ENCODE measurements at regions not wholly inside any gene's neighbourhood (a gene's known extent, or its start where the extent isn't known, plus 50 kb on each side); places are given as distances from the start of the nearest gene placed in this dataset.
"Not testable (repeated sequence)": the region's sequence is repeated elsewhere in the genome, so short reads cannot be mapped to it uniquely, and the experiment has no call there.

DNA sequence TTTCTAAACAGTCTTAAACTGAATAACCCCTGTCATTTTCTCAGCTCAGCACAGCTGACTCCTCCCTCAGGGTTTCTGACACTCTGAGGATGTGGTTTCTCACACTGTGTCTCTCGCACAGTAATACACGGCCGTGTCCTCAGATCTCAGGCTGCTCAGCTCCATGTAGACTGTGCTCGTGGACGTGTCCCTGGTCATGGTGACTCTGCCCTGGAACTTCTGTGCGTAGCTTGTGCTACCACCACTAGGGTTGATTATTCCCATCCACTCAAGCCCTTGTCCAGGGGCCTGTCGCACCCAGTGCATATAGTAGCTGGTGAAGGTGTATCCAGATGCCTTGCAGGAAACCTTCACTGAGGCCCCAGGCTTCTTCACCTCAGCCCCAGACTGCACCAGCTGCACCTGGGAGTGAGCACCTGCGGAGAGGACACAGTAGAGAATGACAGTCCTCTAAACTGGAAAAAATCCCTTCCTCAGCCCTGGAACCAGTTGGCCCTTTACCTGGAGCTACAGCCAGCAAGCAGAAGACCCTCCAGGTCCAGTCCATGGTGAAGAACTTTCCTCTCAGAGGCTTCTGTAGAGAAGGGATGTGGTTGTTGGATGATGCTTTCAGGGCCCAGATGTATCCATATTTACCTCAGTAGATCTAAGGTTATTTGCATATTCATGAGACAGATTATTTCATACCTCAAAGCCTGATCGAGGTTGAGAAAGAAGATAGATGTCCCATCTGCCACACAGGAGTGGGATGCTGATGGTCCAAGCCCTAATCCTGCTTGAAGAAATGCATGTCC is 984.8 kb downstream of the TMEM121 start:
- ChIA-PET CTCF (interaction anchor here (0.6 kb wide), 1 partner anchor 69 kb away, joined by 3 read pairs; no protein-coding TSS in a partner anchor), POLR2A (interaction anchor here (1.3 kb wide), 1 partner anchor 649 kb away, joined by 10 read pairs; no protein-coding TSS in a partner anchor)
- intact Hi-C loops (cut with micrococcal nuclease) = no loop called here
- H3K4me1 Mint-ChIP-seq = peaks cover 22% of the 10 kb centered on the region
- H3K4me3 Mint-ChIP-seq = peak overlapping the region; percentile 24
- H3K27ac Mint-ChIP-seq = no peak overlapping the region
- no peaks in the 10 kb centered on the region for H3K9me3 Mint-ChIP-seq
- TF ChIP-seq, protein P1, sequence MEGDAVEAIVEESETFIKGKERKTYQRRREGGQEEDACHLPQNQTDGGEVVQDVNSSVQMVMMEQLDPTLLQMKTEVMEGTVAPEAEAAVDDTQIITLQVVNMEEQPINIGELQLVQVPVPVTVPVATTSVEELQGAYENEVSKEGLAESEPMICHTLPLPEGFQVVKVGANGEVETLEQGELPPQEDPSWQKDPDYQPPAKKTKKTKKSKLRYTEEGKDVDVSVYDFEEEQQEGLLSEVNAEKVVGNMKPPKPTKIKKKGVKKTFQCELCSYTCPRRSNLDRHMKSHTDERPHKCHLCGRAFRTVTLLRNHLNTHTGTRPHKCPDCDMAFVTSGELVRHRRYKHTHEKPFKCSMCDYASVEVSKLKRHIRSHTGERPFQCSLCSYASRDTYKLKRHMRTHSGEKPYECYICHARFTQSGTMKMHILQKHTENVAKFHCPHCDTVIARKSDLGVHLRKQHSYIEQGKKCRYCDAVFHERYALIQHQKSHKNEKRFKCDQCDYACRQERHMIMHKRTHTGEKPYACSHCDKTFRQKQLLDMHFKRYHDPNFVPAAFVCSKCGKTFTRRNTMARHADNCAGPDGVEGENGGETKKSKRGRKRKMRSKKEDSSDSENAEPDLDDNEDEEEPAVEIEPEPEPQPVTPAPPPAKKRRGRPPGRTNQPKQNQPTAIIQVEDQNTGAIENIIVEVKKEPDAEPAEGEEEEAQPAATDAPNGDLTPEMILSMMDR (IDR thresholded peaks at IDR 0.05) = no peak
- DNase-seq = no peak
- no peak for ATAC-seq (ENCODE audit: low read depth)
- no peaks in the 10 kb centered on the region for H3K36me3 Mint-ChIP-seq (ENCODE audit: low read depth)
- peaks cover 24% of the 10 kb centered on the region for H3K27me3 Mint-ChIP-seq

DNA sequence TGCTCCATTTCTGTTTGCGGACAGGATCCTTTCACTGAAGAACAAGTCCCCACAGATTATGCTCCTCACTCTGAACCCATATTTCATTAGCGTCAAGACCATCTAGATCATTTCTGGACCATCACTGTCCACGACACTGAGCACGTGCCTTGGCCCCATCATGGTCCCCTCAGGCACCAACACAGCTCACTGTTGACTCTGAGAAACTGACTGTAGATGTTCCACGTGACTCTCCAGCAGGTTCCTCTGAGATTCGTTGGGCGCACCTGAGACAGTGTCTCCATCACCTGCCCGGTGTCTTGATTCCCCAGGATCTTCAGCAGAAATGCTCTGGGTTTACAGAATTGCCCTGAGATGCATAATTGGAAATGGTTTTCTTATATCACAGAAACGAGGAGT is 985.4 kb downstream of the TMEM121 start:
- Mint-ChIP-seq H3K27me3 (peaks cover 18% of the 10 kb centered on the region), H3K27ac (no peak overlapping the region), H3K9me3 (no peaks in the 10 kb centered on the region), H3K4me3 (peak overlapping the region; percentile 24), H3K36me3 (ENCODE audit: low read depth) (no peaks in the 10 kb centered on the region), H3K4me1 (peaks cover 21% of the 10 kb centered on the region)
- TF ChIP-seq, protein P1 (IDR thresholded peaks at IDR 0.05) = no peak
- ChIA-PET POLR2A (interaction anchor here (1.3 kb wide), 1 partner anchor 649 kb away, joined by 10 read pairs; no protein-coding TSS in a partner anchor), CTCF (no interaction called here)
- ATAC-seq (ENCODE audit: low read depth) = no peak
- DNase-seq = no peak
- intact Hi-C loops (cut with micrococcal nuclease) = no loop called here

DNA sequence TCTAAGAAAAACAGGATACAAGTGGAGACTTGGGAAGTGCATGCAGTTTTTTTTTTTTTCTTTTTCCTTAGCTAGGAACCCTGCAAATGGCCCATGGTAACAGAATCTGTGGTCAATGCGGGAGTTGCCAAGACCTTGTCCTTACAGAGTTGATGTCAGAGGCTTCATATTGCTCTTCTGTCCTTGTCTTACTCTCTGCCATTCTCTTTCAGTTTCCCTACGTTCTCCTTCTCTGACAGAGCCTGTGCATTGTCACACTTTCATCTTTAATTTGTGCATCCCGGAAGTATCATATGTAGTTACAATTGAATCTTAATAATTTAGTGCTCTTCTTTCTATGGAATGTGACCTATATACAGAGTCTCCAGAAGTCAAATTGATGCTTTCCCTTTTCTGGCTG is 986.9 kb downstream of the TMEM121 start:
- TF ChIP-seq, protein P1 (IDR thresholded peaks at IDR 0.05) = no peak
- H3K9me3 Mint-ChIP-seq = no peaks in the 10 kb centered on the region
- no peaks in the 10 kb centered on the region for H3K36me3 Mint-ChIP-seq (ENCODE audit: low read depth)
- CTCF ChIA-PET = no interaction called here
- POLR2A ChIA-PET = no interaction called here
- intact Hi-C loops (cut with micrococcal nuclease) = no loop called here
- ATAC-seq (ENCODE audit: low read depth) (no peak), DNase-seq (no peak)
- H3K27me3 Mint-ChIP-seq = peaks cover 16% of the 10 kb centered on the region
- H3K4me3 Mint-ChIP-seq = no peak overlapping the region
- no peak overlapping the region for H3K27ac Mint-ChIP-seq
- H3K4me1 Mint-ChIP-seq = peaks cover 30% of the 10 kb centered on the region

DNA sequence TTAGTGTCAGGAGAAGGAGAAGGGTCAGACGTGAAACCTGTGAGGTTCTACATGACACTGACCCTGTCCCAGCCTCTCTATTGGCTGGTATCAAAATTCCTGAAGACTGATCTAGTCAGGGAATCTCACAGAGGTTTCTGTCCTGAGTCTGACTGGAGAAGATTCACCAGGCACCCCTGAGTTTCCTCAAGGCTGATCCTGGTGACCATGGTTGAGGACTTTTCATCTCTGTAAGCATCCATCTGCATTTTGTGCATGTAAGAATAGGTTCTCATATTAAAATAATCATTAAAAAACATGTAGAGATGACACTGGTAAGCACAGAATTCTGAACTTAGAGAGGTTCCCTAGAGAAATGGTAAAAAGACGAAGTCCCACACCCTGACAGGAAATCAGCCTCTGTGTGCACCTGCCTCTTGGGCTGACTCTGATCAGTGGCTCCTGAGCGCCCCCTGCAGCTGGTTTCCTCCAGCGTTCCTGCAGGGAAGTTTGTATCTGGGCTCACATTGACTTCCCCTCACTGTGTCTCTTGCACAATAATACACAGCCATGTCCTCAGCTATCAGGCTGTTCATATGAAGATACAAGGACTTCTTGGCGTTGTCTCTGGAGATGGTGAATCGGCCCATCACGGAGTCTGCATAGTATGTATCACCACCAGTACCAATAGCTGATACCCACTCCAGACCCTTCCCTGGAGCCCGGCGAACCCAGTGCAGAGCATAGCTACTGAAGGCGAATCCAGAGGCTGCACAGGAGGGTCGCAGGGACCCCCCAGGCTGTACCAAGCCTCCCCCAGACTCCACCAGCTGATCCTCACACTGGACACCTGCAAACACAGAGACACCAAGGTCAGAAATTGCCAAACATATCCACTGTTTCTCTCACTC is 991.9 kb downstream of the TMEM121 start:
- H3K36me3 Mint-ChIP-seq (ENCODE audit: low read depth) = no peaks in the 10 kb centered on the region
- no peaks in the 10 kb centered on the region for H3K9me3 Mint-ChIP-seq
- peaks cover 22% of the 10 kb centered on the region for H3K4me1 Mint-ChIP-seq
- H3K27ac Mint-ChIP-seq = no peak overlapping the region
- ChIA-PET POLR2A (no interaction called here), CTCF (interaction anchor here (0.8 to 1.6 kb wide), 12 partner anchors 11 to 82 kb away, joined by 3 to 12 read pairs (median 4); no protein-coding TSS in a partner anchor)
- ATAC-seq (ENCODE audit: low read depth) (peak; percentile 85), DNase-seq (peak; percentile 68)
- H3K4me3 Mint-ChIP-seq = peak overlapping the region; percentile 4
- intact Hi-C loops (cut with micrococcal nuclease) = loop anchor here (1.0 kb wide), 2 partner anchors 58 to 82 kb away; no protein-coding TSS in a partner anchor
- H3K27me3 Mint-ChIP-seq = no peaks in the 10 kb centered on the region
- TF ChIP-seq, protein P1 (IDR thresholded peaks at IDR 0.05) = peak; percentile 31

DNA sequence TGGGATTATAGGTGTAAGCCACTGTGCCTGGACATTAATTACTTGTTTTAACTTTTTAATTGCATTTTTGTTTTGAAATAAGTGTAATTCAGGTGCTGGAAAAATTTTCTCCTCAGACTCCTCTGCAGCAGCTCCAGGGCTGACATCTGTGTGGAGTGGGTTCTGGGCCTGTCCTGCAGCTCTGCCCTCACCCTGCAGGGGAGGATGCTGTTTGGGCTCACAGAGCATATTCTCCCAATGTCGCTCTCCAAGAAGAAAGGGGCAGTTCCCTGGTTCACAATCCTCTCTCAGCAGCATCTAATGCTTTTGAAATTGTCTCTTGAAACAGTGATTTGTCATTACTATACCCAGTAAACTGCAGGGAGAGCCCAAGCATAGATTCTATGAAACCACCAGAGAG is 995.7 kb downstream of the TMEM121 start:
- DNase-seq; H3K9me3 Mint-ChIP-seq; CTCF ChIA-PET; H3K27me3 Mint-ChIP-seq; H3K36me3 Mint-ChIP-seq (ENCODE audit: low read depth); intact Hi-C loops (cut with micrococcal nuclease); H3K4me3 Mint-ChIP-seq; H3K27ac Mint-ChIP-seq; ATAC-seq (ENCODE audit: low read depth): not testable (repeated sequence)
- peaks cover 15% of the 10 kb centered on the region for H3K4me1 Mint-ChIP-seq
- POLR2A ChIA-PET = interaction anchor here (0.6 kb wide), 1 partner anchor 106 kb away, joined by 4 read pairs; no protein-coding TSS in a partner anchor
